ENCODE measurements at regions not wholly inside any gene's neighbourhood (a gene's known extent, or its start where the extent isn't known, plus 50 kb on each side); places are given as distances from the start of the nearest gene placed in this dataset.

DNA sequence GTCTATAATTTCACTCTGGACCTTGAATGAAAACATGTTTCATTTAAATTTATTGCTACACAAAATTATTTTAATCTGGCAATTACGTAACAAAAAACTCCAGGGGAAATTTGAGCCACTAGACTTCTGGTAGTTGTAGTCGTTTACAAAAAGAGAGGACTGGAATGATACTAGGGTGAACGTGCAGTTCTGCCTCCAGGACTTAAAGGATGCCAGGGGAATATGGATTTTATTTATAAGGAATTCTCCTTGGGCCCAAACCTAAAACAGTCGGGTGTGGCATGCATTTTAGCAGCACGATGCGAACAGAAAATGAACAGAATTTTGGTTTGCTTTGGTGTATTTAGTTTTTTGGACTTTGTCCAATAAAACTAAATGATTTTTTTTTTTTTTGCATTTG is 76.9 kb downstream of the PRL start:
- dilution Hi-C loops (cut with MboI; ENCODE audit: extremely low pct_ligation_motif_present, low sequenced_read_pairs) = no loop called here
- H3K27me3 ChIP-seq (ENCODE audit: control insufficient read depth in 2 of 2, insufficient read depth in 2 of 2, low read length in 2 of 2) = no peaks in the 10 kb centered on the region
- POLR2A ChIA-PET = no interaction called here
- H3K79me2 ChIP-seq (ENCODE audit: control insufficient read depth, insufficient read depth, low read length) = no peaks in the 10 kb centered on the region
- no peak overlapping the region for H3K4me3 ChIP-seq (replicated peaks in 1 of 3; ENCODE audit: insufficient read depth in 1 of 3, low read depth in 1 of 3, low read length in 3 of 3)
- no peak overlapping the region for H2AFZ ChIP-seq (ENCODE audit: low read depth, low read length)
- H3K27ac ChIP-seq (ENCODE audit: insufficient read depth, low read depth, low read length) = no peak overlapping the region
- no peak overlapping the region for H3K4me2 ChIP-seq (ENCODE audit: insufficient read depth, low read length)
- BruUV-seq (replicated peaks) = no TSS peak
- no peak for DNase-seq (ENCODE audit: low read depth, low spot score)
- no peaks in the 10 kb centered on the region for H3K4me1 ChIP-seq (ENCODE audit: control insufficient read depth, extremely low read depth, insufficient read depth, low read length)
- TF ChIP-seq, protein P1, sequence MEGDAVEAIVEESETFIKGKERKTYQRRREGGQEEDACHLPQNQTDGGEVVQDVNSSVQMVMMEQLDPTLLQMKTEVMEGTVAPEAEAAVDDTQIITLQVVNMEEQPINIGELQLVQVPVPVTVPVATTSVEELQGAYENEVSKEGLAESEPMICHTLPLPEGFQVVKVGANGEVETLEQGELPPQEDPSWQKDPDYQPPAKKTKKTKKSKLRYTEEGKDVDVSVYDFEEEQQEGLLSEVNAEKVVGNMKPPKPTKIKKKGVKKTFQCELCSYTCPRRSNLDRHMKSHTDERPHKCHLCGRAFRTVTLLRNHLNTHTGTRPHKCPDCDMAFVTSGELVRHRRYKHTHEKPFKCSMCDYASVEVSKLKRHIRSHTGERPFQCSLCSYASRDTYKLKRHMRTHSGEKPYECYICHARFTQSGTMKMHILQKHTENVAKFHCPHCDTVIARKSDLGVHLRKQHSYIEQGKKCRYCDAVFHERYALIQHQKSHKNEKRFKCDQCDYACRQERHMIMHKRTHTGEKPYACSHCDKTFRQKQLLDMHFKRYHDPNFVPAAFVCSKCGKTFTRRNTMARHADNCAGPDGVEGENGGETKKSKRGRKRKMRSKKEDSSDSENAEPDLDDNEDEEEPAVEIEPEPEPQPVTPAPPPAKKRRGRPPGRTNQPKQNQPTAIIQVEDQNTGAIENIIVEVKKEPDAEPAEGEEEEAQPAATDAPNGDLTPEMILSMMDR (IDR thresholded peaks at IDR 0.05; ENCODE audit: extremely low read depth in 1 of 2, insufficient read depth in 1 of 2, low read depth in 1 of 2, low read length in 2 of 2) = no peak
- no peak for TF ChIP-seq FOS (IDR thresholded peaks at IDR 0.05; ENCODE audit: borderline replicate concordance, insufficient read depth, low read length)
- no peaks in the 10 kb centered on the region for H3K36me3 ChIP-seq (ENCODE audit: control insufficient read depth in 2 of 2, extremely low read depth in 1 of 2, insufficient read depth in 2 of 2, low read length in 2 of 2)
- FAIRE-seq = no peak
- no peaks in the 10 kb centered on the region for H4K20me1 ChIP-seq (replicated peaks; ENCODE audit: control insufficient read depth, extremely low read depth, insufficient read depth, low read length)
- H3K9me1 ChIP-seq (replicated peaks; ENCODE audit: control insufficient read depth, extremely low read depth, insufficient read depth, low read length) = no peaks in the 10 kb centered on the region
- H3K9me3 ChIP-seq (replicated peaks; ENCODE audit: control insufficient read depth, insufficient read depth, low read length) = no peaks in the 10 kb centered on the region
- H3K9ac ChIP-seq (replicated peaks; ENCODE audit: extremely low read depth, insufficient read depth, low read length) = no peak overlapping the region
- intact Hi-C loops (cut with micrococcal nuclease) = loop anchor here (10.0 kb wide), 1 partner anchor 225 kb away; no protein-coding TSS in a partner anchor
- CTCF ChIA-PET = interaction anchor here (0.9 kb wide), 1 partner anchor 30 kb away, joined by 3 read pairs; no protein-coding TSS in a partner anchor

DNA sequence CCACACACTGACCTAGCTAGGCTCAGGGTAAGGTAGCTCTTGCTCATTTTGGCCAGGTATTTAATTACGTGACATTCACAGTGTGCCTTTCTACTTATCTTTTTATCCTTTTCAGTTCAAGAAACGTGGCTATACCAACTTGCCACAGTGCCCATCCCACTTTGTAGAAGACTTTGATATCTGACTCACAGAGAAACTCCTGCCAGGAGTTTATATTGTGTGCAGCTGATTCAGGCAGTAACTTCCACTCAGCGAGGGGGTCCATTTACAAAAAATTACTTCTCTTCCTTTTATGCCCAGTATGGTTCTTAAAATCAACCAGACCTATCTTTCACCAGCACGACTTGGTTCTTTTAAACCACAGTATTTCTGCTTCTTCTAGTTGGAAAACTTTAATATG is 75.6 kb downstream of the PRL start:
- no peak overlapping the region for H3K4me2 ChIP-seq (ENCODE audit: insufficient read depth, low read length)
- H3K27ac ChIP-seq (ENCODE audit: insufficient read depth, low read depth, low read length) = no peak overlapping the region
- H3K9me1 ChIP-seq (replicated peaks; ENCODE audit: control insufficient read depth, extremely low read depth, insufficient read depth, low read length) = no peaks in the 10 kb centered on the region
- CTCF ChIA-PET = no interaction called here
- intact Hi-C loops (cut with micrococcal nuclease) (loop anchor here (10.0 kb wide), 1 partner anchor 224 kb away; no protein-coding TSS in a partner anchor), dilution Hi-C loops (cut with MboI; ENCODE audit: extremely low pct_ligation_motif_present, low sequenced_read_pairs) (no loop called here)
- no peak for TF ChIP-seq POLR2AphosphoS5 (IDR thresholded peaks at IDR 0.05; ENCODE audit: insufficient read depth, low read depth, low read length)
- no peak for TF ChIP-seq MYC (IDR thresholded peaks at IDR 0.05; ENCODE audit: low read depth, low read length)
- no peak for TF ChIP-seq GATA2 (IDR thresholded peaks at IDR 0.05; ENCODE audit: insufficient read depth, insufficient read length, low read depth, low read length)
- TF ChIP-seq, protein P1 (IDR thresholded peaks at IDR 0.05; ENCODE audit: extremely low read depth in 1 of 2, insufficient read depth in 1 of 2, low read depth in 1 of 2, low read length in 2 of 2) = no peak
- TF ChIP-seq, protein P2, sequence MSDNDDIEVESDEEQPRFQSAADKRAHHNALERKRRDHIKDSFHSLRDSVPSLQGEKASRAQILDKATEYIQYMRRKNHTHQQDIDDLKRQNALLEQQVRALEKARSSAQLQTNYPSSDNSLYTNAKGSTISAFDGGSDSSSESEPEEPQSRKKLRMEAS (IDR thresholded peaks at IDR 0.05; ENCODE audit: insufficient read depth, insufficient read length) = no peak
- no peak for TF ChIP-seq JUN (IDR thresholded peaks at IDR 0.05; ENCODE audit: borderline replicate concordance, insufficient read depth, insufficient read length, low read depth)
- no peak for TF ChIP-seq FOS (IDR thresholded peaks at IDR 0.05; ENCODE audit: borderline replicate concordance, insufficient read depth, low read length)
- TF ChIP-seq POLR2A (IDR thresholded peaks at IDR 0.05; ENCODE audit: low read depth, low read length) = no peak
- no peak for TF ChIP-seq EZH2 (IDR thresholded peaks at IDR 0.05; ENCODE audit: borderline replicate concordance, low read depth, low read length, severe bottlenecking)
- H3K36me3 ChIP-seq (ENCODE audit: control insufficient read depth in 2 of 2, extremely low read depth in 1 of 2, insufficient read depth in 2 of 2, low read length in 2 of 2) = no peaks in the 10 kb centered on the region
- H4K20me1 ChIP-seq (replicated peaks; ENCODE audit: control insufficient read depth, extremely low read depth, insufficient read depth, low read length) = no peaks in the 10 kb centered on the region
- FAIRE-seq = no peak
- POLR2A ChIA-PET = no interaction called here
- no peaks in the 10 kb centered on the region for H3K79me2 ChIP-seq (ENCODE audit: control insufficient read depth, insufficient read depth, low read length)
- no peaks in the 10 kb centered on the region for H3K27me3 ChIP-seq (ENCODE audit: control insufficient read depth in 2 of 2, insufficient read depth in 2 of 2, low read length in 2 of 2)
- no peaks in the 10 kb centered on the region for H3K4me1 ChIP-seq (ENCODE audit: control insufficient read depth, extremely low read depth, insufficient read depth, low read length)
- no peak overlapping the region for H3K4me3 ChIP-seq (replicated peaks in 1 of 3; ENCODE audit: insufficient read depth in 1 of 3, low read depth in 1 of 3, low read length in 3 of 3)
- no peaks in the 10 kb centered on the region for H3K9me3 ChIP-seq (replicated peaks; ENCODE audit: control insufficient read depth, insufficient read depth, low read length)
- no TSS peak for BruUV-seq (replicated peaks)
- DNase-seq (ENCODE audit: low read depth, low spot score) = no peak
- H3K9ac ChIP-seq (replicated peaks; ENCODE audit: extremely low read depth, insufficient read depth, low read length) = no peak overlapping the region
- H2AFZ ChIP-seq (ENCODE audit: low read depth, low read length) = no peak overlapping the region

Measured in endothelial cell of umbilical vein (primary cell).